ENCODE measurements at regions not wholly inside any gene's neighbourhood (a gene's known extent, or its start where the extent isn't known, plus 50 kb on each side); places are given as distances from the start of the nearest gene placed in this dataset.

DNA sequence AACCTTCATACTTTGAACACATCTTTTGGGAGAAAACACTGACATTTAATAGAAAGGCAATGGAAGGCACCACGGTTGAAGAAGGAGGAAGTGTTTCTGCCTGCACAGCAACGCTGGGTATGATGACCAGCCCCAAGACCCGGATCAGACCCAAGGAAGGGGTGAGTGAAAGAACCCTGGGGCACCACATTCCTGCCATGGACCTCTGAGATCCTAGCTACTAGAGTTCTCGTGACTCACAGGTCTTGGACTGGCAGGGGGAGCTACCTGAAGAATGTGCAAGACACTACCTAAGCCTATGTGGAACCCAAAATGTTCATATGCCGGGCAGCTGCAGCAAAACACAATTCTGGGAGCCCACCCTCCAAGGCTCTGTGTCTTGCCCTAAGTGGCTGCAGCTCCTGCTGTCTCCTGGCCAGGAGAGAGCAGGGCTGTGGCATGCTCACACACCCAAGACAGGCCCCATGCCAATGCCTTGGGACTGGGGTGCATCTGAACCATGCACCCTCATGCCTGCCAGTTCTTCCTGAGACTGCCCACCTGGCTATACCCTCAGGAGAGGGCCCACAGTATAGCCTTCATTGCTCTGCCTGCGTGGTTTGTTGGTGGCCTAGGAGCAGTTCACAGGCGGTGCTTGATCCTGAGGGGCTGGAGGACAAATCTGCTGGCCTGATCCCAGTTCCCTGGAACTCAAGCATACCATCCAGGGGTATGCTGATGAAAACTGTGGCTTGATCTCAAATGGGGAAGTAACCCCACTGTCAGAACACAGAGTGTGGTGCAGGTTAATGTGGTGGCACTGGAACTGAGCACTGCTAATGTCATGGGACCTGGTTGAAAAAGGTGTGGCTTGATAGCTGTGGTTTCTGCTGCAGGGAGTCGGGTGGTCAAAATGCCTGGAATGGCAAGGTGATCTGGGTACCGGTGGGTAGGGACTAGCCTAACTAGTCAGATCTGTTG lies 353.3 kb upstream of the ARHGEF26 start:
- TF ChIP-seq, protein P1, sequence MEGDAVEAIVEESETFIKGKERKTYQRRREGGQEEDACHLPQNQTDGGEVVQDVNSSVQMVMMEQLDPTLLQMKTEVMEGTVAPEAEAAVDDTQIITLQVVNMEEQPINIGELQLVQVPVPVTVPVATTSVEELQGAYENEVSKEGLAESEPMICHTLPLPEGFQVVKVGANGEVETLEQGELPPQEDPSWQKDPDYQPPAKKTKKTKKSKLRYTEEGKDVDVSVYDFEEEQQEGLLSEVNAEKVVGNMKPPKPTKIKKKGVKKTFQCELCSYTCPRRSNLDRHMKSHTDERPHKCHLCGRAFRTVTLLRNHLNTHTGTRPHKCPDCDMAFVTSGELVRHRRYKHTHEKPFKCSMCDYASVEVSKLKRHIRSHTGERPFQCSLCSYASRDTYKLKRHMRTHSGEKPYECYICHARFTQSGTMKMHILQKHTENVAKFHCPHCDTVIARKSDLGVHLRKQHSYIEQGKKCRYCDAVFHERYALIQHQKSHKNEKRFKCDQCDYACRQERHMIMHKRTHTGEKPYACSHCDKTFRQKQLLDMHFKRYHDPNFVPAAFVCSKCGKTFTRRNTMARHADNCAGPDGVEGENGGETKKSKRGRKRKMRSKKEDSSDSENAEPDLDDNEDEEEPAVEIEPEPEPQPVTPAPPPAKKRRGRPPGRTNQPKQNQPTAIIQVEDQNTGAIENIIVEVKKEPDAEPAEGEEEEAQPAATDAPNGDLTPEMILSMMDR (IDR thresholded peaks at IDR 0.05; ENCODE audit: borderline replicate concordance, extremely low read depth, low read length, poor library complexity, severe bottlenecking), result no peak
- TF ChIP-seq EZH2 (IDR thresholded peaks at IDR 0.05; ENCODE audit: borderline replicate concordance, low read depth, low read length, severe bottlenecking), result no peak
